ENCODE measurements at regions not wholly inside any gene's neighbourhood (a gene's known extent, or its start where the extent isn't known, plus 50 kb on each side); places are given as distances from the start of the nearest gene placed in this dataset.

GRCh38 chr9:79292731-79293280, 279.0 kb upstream of the TLE4 start:
- Histone ChIP-seq H3K27ac (no peak overlapping the region), H3K27me3 (ENCODE audit: low read depth) (no peaks in the 10 kb centered on the region), H3K9me3 (no peaks in the 10 kb centered on the region), H3K4me3 (no peak overlapping the region), H3K4me1 (no peaks in the 10 kb centered on the region), H3K36me3 (no peaks in the 10 kb centered on the region)
- TF ChIP-seq, protein P1, sequence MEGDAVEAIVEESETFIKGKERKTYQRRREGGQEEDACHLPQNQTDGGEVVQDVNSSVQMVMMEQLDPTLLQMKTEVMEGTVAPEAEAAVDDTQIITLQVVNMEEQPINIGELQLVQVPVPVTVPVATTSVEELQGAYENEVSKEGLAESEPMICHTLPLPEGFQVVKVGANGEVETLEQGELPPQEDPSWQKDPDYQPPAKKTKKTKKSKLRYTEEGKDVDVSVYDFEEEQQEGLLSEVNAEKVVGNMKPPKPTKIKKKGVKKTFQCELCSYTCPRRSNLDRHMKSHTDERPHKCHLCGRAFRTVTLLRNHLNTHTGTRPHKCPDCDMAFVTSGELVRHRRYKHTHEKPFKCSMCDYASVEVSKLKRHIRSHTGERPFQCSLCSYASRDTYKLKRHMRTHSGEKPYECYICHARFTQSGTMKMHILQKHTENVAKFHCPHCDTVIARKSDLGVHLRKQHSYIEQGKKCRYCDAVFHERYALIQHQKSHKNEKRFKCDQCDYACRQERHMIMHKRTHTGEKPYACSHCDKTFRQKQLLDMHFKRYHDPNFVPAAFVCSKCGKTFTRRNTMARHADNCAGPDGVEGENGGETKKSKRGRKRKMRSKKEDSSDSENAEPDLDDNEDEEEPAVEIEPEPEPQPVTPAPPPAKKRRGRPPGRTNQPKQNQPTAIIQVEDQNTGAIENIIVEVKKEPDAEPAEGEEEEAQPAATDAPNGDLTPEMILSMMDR (IDR thresholded peaks at IDR 0.05) = no peak
- no peak for ATAC-seq
- DNase-seq = no peak
- intact Hi-C loops (cut with DNase I) = no loop called here

DNA sequence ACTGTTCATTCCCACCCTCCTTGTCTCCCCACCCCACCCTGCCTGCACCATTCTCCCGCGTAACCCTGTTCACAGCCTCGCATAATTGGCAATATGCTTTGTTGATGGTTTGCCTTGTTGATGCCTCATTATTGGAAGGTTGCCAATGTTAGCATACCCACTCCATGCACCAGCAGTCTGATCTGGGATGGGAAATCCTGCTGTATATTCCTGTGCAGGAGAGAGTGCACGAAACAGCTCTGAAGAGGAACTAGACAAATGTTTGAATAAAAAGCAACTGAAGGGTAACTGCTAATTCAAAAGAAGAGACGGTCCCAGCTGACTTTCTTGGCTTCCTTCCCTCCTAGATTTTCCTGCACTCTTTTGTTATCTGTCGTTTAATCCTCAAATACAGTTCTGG, 271.7 kb upstream of the TLE4 start:
- Histone ChIP-seq H3K9me3 (no peaks in the 10 kb centered on the region), H3K36me3 (no peaks in the 10 kb centered on the region), H3K4me3 (no peak overlapping the region), H3K27ac (no peak overlapping the region), H3K27me3 (ENCODE audit: low read depth) (no peaks in the 10 kb centered on the region), H3K4me1 (no peaks in the 10 kb centered on the region)
- TF ChIP-seq, protein P1 (IDR thresholded peaks at IDR 0.05) = no peak
- intact Hi-C loops (cut with DNase I) = no loop called here
- DNase-seq (no peak), ATAC-seq (no peak)

DNA sequence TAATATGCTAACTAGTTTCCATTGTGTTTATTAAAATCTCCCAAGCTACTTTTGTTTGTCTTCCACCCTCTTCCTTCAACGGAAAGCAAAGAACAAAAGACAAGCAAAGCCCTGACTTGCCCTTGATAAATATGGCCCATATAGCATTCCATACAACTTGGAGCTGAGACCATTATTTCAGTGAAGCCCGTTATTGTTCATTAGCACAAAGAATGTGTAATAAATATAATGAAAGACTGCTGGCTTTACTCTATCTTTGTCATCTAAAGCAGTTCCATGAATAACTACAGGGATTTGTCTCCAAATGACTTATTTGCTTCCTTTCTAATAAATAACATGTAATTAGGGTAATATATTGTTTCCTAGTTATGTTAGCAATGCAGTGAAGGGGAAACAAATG, 270.7 kb upstream of the TLE4 start:
- no peak for ATAC-seq

DNA sequence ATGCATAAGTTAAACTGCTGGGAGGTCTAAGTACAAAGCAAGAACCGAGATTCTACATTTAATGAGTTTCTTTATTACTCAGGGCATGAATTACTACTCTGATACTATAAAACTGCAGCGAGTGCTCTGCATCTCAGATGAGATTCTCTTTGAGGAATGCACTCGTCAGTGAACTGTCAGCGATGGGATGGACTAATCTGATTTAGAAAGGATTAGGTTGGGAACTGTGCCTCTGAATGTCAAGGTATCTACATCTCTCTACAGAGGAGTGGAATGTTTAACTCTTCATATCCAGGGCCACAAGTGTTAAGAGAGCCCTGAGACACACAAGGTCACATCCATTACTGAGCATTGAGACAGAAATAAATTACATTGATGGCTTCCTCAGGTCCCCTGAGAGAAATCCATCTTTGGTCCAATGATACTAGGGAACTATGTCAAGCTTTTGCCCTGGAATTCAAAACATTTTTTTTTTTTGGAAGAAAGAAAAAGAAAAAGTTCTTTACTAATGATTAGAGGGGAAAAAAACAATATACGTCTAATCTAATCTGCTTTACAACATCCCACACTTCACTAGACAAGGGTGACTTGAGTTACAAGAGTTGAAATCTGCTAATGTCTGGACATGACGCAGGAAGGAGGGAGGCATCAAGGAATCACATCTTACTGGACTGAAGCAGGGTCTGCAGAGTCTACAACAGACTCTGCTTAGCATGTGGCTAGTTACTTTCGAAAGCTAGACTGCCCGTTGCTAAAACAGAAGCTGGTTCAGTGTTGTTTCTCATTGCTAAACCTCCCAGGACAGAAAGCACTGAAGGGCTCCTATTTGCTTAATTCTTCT, 270.0 kb upstream of the TLE4 start:
- TF ChIP-seq, protein P1 (IDR thresholded peaks at IDR 0.05) = no peak
- Histone ChIP-seq H3K27ac (no peak overlapping the region), H3K9me3 (no peaks in the 10 kb centered on the region), H3K27me3 (ENCODE audit: low read depth) (no peaks in the 10 kb centered on the region), H3K4me3 (no peak overlapping the region), H3K36me3 (no peaks in the 10 kb centered on the region), H3K4me1 (no peaks in the 10 kb centered on the region)
- intact Hi-C loops (cut with DNase I) = no loop called here
- ATAC-seq (no peak), DNase-seq (no peak)

More for the DNA sequence above, 270.7 kb upstream of the TLE4 start:
- DNase-seq = no peak
- TF ChIP-seq, protein P1 (IDR thresholded peaks at IDR 0.05) = no peak
- intact Hi-C loops (cut with DNase I) = no loop called here
- Histone ChIP-seq H3K9me3 (no peaks in the 10 kb centered on the region), H3K4me3 (no peak overlapping the region), H3K36me3 (no peaks in the 10 kb centered on the region), H3K4me1 (no peaks in the 10 kb centered on the region), H3K27me3 (ENCODE audit: low read depth) (no peaks in the 10 kb centered on the region), H3K27ac (no peak overlapping the region)

DNA sequence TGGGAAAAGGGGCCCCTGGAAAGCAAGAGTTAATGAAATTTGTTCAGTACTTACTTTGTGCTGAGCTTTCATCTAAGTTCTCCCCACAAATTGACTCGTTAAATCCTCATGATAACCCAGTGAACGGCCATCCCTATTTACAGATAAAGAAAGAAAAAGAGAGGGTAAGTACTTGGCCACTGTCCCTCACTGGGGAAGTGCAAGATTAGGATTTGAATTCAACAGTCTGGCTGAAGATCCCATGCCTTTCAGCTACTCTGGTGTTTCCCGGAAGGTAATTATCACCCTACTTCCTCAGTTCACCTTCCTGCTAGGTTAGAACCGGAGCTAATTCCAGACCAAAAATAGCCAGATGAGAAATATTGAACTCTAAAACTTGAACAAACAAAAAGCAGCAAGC, 269.2 kb upstream of the TLE4 start:
- Histone ChIP-seq H3K4me3 (no peak overlapping the region), H3K4me1 (no peaks in the 10 kb centered on the region), H3K27me3 (ENCODE audit: low read depth) (no peaks in the 10 kb centered on the region), H3K27ac (no peak overlapping the region), H3K9me3 (no peaks in the 10 kb centered on the region), H3K36me3 (no peaks in the 10 kb centered on the region)
- ATAC-seq (no peak), DNase-seq (no peak)
- TF ChIP-seq, protein P1 (IDR thresholded peaks at IDR 0.05) = no peak
- intact Hi-C loops (cut with DNase I) = no loop called here

All from lower lobe of right lung (tissue), 2 donors.